HCT116 (cell line): ENCODE measurements at regions not wholly inside any gene's neighbourhood (a gene's known extent, or its start where the extent isn't known, plus 50 kb on each side); places are given as distances from the start of the nearest gene placed in this dataset.

Source experiments
- ATAC-seq: fragments of 200-7000 bp; cut with Tn5 transposase; 2 replicates; pipeline ENCODE4 v1.9.1; 2020; ENCODE audit warnings: mild to moderate bottlenecking, moderate library complexity
- BruUV-seq: library from RNA; stranded (reverse); fragments of 400-500 nt; replicated peaks from 2 replicates; lab custom pipeline; 2021; lab: Mats Ljungman, UMichigan
- CTCF ChIA-PET: fragments of 300-600 bp; sonication (Branson Sonifier 250); formaldehyde crosslinking; loops from one replicate; lab custom pipeline; 2021; ENCODE audit warnings: antibody characterized with exemption; lab: Charles Lee
- POLR2A ChIA-PET: fragments of 300-600, 350-600 bp; sonication (Branson Sonifier 250); formaldehyde crosslinking; loops from one replicate; lab custom pipeline; 2021; ENCODE audit warnings: antibody characterized with exemption; lab: Charles Lee
- RAD21 ChIA-PET, 2 experiments: fragments of 300-600 bp; sonication (Branson Sonifier 250); formaldehyde crosslinking; loops; one replicate each; lab custom pipeline; 2023; ENCODE audit warnings: low total read pairs in 2 of 2; ENCODE audit not compliant: uncharacterized antibody in 2 of 2, unreplicated experiment in 2 of 2, low non-redundant PET in 1 of 2; lab: Charles Lee
- DNase-seq: peaks from one replicate; pipeline ENCODE4 v3.0.0-alpha.2; 2010; ENCODE audit warnings: low read depth, low spot score
- H2AFZ ChIP-seq: fragments of 200-600 bp; shearing (Covaris generic), sonication (generic); 2 replicates; pipeline ENCODE4 v1.6.1; 2017; ENCODE audit warnings: low read depth, mixed run types, mixed read lengths, antibody characterized with exemption, low read length; ENCODE audit not compliant: poor library complexity, severe bottlenecking
- H3K27ac ChIP-seq: 2 replicates; pipeline ENCODE4 v1.5.1; 2012; ENCODE audit warnings: low read depth, low read length
- H3K27me3 ChIP-seq: fragments of 200-600 bp; sonication (generic); 2 replicates; pipeline ENCODE4 v1.6.1; 2016; ENCODE audit warnings: mixed run types, low read length, mixed read lengths; ENCODE audit not compliant: insufficient read depth
- H3K36me3 ChIP-seq, 2 experiments: fragments of 200-500 bp in 1 of 2; fragments of 200-600 bp in 1 of 2; sonication (Bioruptor generic) in 1 of 2; sonication (generic) in 1 of 2; 2 replicates each; pipeline versions ENCODE4 v1.5.1 to v1.6.1; 2014 to 2016; ENCODE audit warnings: low read length in 2 of 2, inconsistent platforms in 1 of 2, mixed read lengths in 1 of 2, mixed run types in 1 of 2; ENCODE audit not compliant: insufficient read depth in 2 of 2, control insufficient read depth in 1 of 2
- H3K4me1 ChIP-seq, 2 experiments: fragments of 200-600 bp in 1 of 2; sonication (generic) in 1 of 2; 2 replicates each; pipeline versions ENCODE4 v1.5.1 to v1.6.1; 2012 to 2017; ENCODE audit warnings: low read length in 2 of 2, inconsistent platforms in 1 of 2, mild to moderate bottlenecking in 1 of 2, mixed read lengths in 1 of 2, mixed run types in 1 of 2, moderate library complexity in 1 of 2; ENCODE audit not compliant: insufficient read depth in 2 of 2, control insufficient read depth in 1 of 2
- H3K4me2 ChIP-seq: fragments of 200-600 bp; sonication (generic); 2 replicates; pipeline ENCODE4 v1.6.1; 2017; ENCODE audit warnings: mixed run types, low read length, mixed read lengths
- H3K4me3 ChIP-seq, 2 experiments: fragments of 200-600 bp in 1 of 2; sonication (generic) in 1 of 2; replicated peaks in 1 of 2; 2 replicates each; pipeline ENCODE4 v1.5.1; 2011 to 2016; ENCODE audit warnings: low read length in 2 of 2, control low read depth in 1 of 2, low read depth in 1 of 2, mild to moderate bottlenecking in 1 of 2, mixed read lengths in 1 of 2, mixed run types in 1 of 2
- H3K79me2 ChIP-seq: fragments of 200-600 bp; sonication (generic); 2 replicates; pipeline ENCODE4 v1.6.1; 2017; ENCODE audit warnings: mild to moderate bottlenecking, mixed run types, low read length, moderate library complexity, mixed read lengths; ENCODE audit not compliant: insufficient read depth
- H3K9ac ChIP-seq: fragments of 200-600 bp; sonication (generic); 2 replicates; pipeline ENCODE4 v1.6.1; 2016; ENCODE audit warnings: low read length, mixed read lengths
- H3K9me2 ChIP-seq: fragments of 200-600 bp; sonication (generic), shearing (Covaris generic); 2 replicates; pipeline ENCODE4 v1.6.1; 2017; ENCODE audit warnings: mixed run types, mild to moderate bottlenecking, moderate library complexity; ENCODE audit not compliant: insufficient read depth
- H3K9me3 ChIP-seq, 2 experiments: fragments of 200-500 bp in 1 of 2; fragments of 200-600 bp in 1 of 2; sonication (Bioruptor generic) in 1 of 2; sonication (generic) in 1 of 2; 2 replicates each; pipeline ENCODE4 v1.6.1; 2014 to 2017; ENCODE audit warnings: low read length in 2 of 2, mixed read lengths in 2 of 2, inconsistent platforms in 1 of 2, low read depth in 1 of 2, mild to moderate bottlenecking in 1 of 2, mixed run types in 1 of 2, moderate library complexity in 1 of 2; ENCODE audit not compliant: control insufficient read depth in 1 of 2, insufficient read depth in 1 of 2
- H4K20me1 ChIP-seq: fragments of 200-600 bp; sonication (generic), shearing (Covaris generic); 2 replicates; pipeline ENCODE4 v1.6.1; 2017; ENCODE audit warnings: mixed run types, mild to moderate bottlenecking, moderate library complexity; ENCODE audit not compliant: insufficient read depth
- ELF1 ChIP-seq: IDR thresholded peaks from 2 replicates; pipeline ENCODE4 v1.6.1; 2012; ENCODE audit warnings: low read depth, borderline replicate concordance
- JUND ChIP-seq: IDR thresholded peaks from 2 replicates; pipeline ENCODE4 v1.6.1; 2012
- POLR2AphosphoS5 ChIP-seq: IDR thresholded peaks from 2 replicates; pipeline ENCODE4 v1.6.1; 2011; ENCODE audit warnings: mild to moderate bottlenecking, low read depth, low read length, moderate library complexity
- RAD21 ChIP-seq: IDR thresholded peaks from 2 replicates; pipeline ENCODE4 v1.6.1; 2012; ENCODE audit warnings: low read depth, mild to moderate bottlenecking
- SIN3A ChIP-seq: IDR thresholded peaks from 2 replicates; pipeline ENCODE4 v1.6.1; 2012; ENCODE audit warnings: low read depth
- ZFX ChIP-seq: fragments of 450-650 bp; IDR thresholded peaks from 2 replicates; pipeline ENCODE4 v1.6.1; 2017
- intact Hi-C: fragments of 100-400 bp; cut with micrococcal nuclease; formaldehyde crosslinking; loops from 2 replicates; pipeline ENCODE4 v1.10.0; 2022
- TF ChIP-seq, protein P1 (sequence below): IDR thresholded peaks from 2 replicates; pipeline ENCODE4 v1.6.1; 2011; ENCODE audit warnings: mild to moderate bottlenecking, low read length, moderate library complexity; ENCODE audit not compliant: insufficient replicate concordance; ENCODE audit errors: extremely low read depth

- no peak for DNase-seq
- no peaks in the 10 kb centered on the region for H3K36me3 ChIP-seq
- CTCF ChIA-PET, result no interaction called here
Observed at GRCh38 chr2:35080231-35080910, 1275.2 kb upstream of the CRIM1 start.

GRCh38 chr2:35067420-35067819, 1288.2 kb upstream of the CRIM1 start:
- no TSS peak for BruUV-seq
- no peaks in the 10 kb centered on the region for H3K79me2 ChIP-seq
- H3K27me3 ChIP-seq, result no peaks in the 10 kb centered on the region
- H3K27ac ChIP-seq, result no peak overlapping the region
- no peaks in the 10 kb centered on the region for H3K36me3 ChIP-seq
- CTCF ChIA-PET, result no interaction called here
- no peak overlapping the region for H2AFZ ChIP-seq
- H3K9ac ChIP-seq, result no peak overlapping the region
- no peak overlapping the region for H3K4me3 ChIP-seq
- H4K20me1 ChIP-seq, result no peaks in the 10 kb centered on the region
- RAD21 ChIA-PET, result no interaction called here
- no peaks in the 10 kb centered on the region for H3K9me2 ChIP-seq
- ATAC-seq (no peak), DNase-seq (no peak)
- POLR2A ChIA-PET, result no interaction called here
- H3K4me1 ChIP-seq, result no peaks in the 10 kb centered on the region
- no peak overlapping the region for H3K4me2 ChIP-seq
- intact Hi-C loops, result no loop called here
- TF ChIP-seq ELF1 (no peak), JUND (no peak), SIN3A (no peak)
- TF ChIP-seq, protein P1, sequence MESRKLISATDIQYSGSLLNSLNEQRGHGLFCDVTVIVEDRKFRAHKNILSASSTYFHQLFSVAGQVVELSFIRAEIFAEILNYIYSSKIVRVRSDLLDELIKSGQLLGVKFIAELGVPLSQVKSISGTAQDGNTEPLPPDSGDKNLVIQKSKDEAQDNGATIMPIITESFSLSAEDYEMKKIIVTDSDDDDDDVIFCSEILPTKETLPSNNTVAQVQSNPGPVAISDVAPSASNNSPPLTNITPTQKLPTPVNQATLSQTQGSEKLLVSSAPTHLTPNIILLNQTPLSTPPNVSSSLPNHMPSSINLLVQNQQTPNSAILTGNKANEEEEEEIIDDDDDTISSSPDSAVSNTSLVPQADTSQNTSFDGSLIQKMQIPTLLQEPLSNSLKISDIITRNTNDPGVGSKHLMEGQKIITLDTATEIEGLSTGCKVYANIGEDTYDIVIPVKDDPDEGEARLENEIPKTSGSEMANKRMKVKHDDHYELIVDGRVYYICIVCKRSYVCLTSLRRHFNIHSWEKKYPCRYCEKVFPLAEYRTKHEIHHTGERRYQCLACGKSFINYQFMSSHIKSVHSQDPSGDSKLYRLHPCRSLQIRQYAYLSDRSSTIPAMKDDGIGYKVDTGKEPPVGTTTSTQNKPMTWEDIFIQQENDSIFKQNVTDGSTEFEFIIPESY, result no peak
- H3K9me3 ChIP-seq, result peaks cover 0 to 30% of the 10 kb centered on the region in 2 experiments; a peak in 2 of 4 replicates

More at GRCh38 chr2:35080231-35080910, 1275.2 kb upstream of the CRIM1 start:
- RAD21 ChIA-PET, result no interaction called here
- Histone ChIP-seq H3K27me3 (no peaks in the 10 kb centered on the region), H3K4me2 (no peak overlapping the region), H4K20me1 (no peaks in the 10 kb centered on the region), H2AFZ (no peak overlapping the region), H3K27ac (no peak overlapping the region), H3K79me2 (no peaks in the 10 kb centered on the region), H3K9me2 (no peaks in the 10 kb centered on the region), H3K4me3 (no peak overlapping the region), H3K9ac (no peak overlapping the region)
- no peak for ATAC-seq
- BruUV-seq, result no TSS peak
- intact Hi-C loops, result no loop called here
- TF ChIP-seq RAD21 (no peak), JUND (no peak), ZFX (no peak), POLR2AphosphoS5 (no peak)
- TF ChIP-seq, all 23 proteins: peak for 0
- POLR2A ChIA-PET, result no interaction called here
- H3K9me3 ChIP-seq, result peaks cover 9 to 12% of the 10 kb centered on the region in 2 experiments; a peak in 3 of 4 replicates
- no peaks in the 10 kb centered on the region for H3K4me1 ChIP-seq
